ENCODE measurements at regions not wholly inside any gene's neighbourhood (a gene's known extent, or its start where the extent isn't known, plus 50 kb on each side); places are given as distances from the start of the nearest gene placed in this dataset.

DNA sequence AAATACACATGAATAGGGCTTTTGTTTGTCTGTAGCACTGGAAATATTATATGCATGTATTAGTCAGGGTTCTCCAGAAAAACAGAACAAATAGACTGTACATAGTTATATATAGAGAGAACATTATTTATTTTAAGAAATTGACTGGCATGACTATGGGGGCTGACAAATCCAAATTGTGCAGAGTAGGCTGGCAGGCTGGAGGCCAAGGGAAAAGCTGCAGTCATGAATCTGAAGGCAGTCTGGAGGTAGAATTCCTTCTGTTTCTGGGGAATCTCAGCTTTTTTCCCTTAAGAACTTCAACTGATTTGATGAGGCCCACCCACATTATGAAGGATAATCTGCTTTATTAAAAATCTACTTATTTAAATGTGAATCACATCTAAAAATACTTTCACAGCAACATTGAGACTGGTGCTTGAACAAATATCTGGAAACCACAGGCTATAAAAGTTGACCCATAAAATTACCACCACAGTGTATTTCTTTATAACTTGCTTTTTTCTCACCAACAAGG is 344.2 kb upstream of the KIAA1217 start:
- TF ChIP-seq, protein P1, sequence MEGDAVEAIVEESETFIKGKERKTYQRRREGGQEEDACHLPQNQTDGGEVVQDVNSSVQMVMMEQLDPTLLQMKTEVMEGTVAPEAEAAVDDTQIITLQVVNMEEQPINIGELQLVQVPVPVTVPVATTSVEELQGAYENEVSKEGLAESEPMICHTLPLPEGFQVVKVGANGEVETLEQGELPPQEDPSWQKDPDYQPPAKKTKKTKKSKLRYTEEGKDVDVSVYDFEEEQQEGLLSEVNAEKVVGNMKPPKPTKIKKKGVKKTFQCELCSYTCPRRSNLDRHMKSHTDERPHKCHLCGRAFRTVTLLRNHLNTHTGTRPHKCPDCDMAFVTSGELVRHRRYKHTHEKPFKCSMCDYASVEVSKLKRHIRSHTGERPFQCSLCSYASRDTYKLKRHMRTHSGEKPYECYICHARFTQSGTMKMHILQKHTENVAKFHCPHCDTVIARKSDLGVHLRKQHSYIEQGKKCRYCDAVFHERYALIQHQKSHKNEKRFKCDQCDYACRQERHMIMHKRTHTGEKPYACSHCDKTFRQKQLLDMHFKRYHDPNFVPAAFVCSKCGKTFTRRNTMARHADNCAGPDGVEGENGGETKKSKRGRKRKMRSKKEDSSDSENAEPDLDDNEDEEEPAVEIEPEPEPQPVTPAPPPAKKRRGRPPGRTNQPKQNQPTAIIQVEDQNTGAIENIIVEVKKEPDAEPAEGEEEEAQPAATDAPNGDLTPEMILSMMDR (IDR thresholded peaks at IDR 0.05): no peak
- TF ChIP-seq POLR2AphosphoS5 (IDR thresholded peaks at IDR 0.05) (no peak), POLR2A (IDR thresholded peaks at IDR 0.05) (no peak)

All from prostate gland (tissue), 2 donors.